Mammary epithelial cell (primary cell): ENCODE measurements at regions not wholly inside any gene's neighbourhood (a gene's known extent, or its start where the extent isn't known, plus 50 kb on each side); places are given as distances from the start of the nearest gene placed in this dataset.

Experiments used
- CTCF ChIP-seq, 2 donors: IDR thresholded peaks in 1 of 2; conservative IDR thresholded peaks in 1 of 2; 2 replicates each; pipeline ENCODE4 v1.5.1; 2011 to 2012; ENCODE audit warnings: inconsistent platforms in 2 of 2, low read length in 2 of 2, mild to moderate bottlenecking in 2 of 2, control low read depth in 1 of 2, low read depth in 1 of 2; ENCODE audit not compliant: insufficient read depth in 1 of 2; ENCODE audit errors: extremely low read depth in 1 of 2
- EZH2 ChIP-seq: IDR thresholded peaks from 2 replicates; pipeline ENCODE4 v1.6.1; 2012; ENCODE audit warnings: low read length, inconsistent platforms, borderline replicate concordance

- no peak for TF ChIP-seq CTCF (conservative IDR thresholded peaks at IDR 0.05 in 1 of 2, IDR thresholded peaks at IDR 0.05 in 1 of 2; ENCODE audit: extremely low read depth in 1 of 2, insufficient read depth in 1 of 2, low read depth in 1 of 2, low read length in 2 of 2)
- TF ChIP-seq EZH2: no peak
Observed at GRCh38 chr21:25176637-25177412, 430.5 kb downstream of the MRPL39 start.
